ENCODE measurements at regions not wholly inside any gene's neighbourhood (a gene's known extent, or its start where the extent isn't known, plus 50 kb on each side); places are given as distances from the start of the nearest gene placed in this dataset.

DNA sequence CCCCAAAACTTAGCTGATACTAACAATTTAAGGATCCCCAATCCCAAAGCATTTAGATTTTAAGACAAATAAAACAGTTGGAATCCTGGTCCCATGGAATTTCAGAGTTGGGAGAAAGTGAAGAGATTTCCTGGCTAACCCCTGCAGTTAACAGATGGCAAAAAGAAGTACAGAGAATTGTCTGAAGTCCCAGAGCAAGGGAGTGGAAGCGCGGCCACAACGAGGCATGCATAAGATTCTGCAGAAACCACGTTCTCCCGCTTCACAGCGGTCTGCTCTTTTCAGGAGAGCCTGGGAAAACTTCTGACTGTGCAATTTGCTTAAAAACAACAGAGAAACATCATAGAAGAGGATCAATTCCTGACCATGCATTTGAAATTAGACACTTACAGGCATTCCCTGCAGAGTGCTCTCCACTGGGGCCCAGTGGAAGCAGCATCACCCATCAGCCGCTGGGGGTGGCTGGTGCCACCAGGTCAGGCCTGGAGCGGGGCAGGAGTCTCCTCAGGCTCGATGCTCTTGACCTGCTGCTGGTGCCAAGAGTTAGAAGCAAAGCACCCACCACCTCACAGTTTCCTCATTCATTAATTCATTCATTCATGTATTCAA lies 226.7 kb upstream of the POU3F1 start:
- peak; percentile 40; the same call in 1 of the 3 replicates for ATAC-seq
- TF ChIP-seq, protein P1, sequence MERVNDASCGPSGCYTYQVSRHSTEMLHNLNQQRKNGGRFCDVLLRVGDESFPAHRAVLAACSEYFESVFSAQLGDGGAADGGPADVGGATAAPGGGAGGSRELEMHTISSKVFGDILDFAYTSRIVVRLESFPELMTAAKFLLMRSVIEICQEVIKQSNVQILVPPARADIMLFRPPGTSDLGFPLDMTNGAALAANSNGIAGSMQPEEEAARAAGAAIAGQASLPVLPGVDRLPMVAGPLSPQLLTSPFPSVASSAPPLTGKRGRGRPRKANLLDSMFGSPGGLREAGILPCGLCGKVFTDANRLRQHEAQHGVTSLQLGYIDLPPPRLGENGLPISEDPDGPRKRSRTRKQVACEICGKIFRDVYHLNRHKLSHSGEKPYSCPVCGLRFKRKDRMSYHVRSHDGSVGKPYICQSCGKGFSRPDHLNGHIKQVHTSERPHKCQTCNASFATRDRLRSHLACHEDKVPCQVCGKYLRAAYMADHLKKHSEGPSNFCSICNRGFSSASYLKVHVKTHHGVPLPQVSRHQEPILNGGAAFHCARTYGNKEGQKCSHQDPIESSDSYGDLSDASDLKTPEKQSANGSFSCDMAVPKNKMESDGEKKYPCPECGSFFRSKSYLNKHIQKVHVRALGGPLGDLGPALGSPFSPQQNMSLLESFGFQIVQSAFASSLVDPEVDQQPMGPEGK (CRISPR knock-in tag; IDR thresholded peaks at IDR 0.05; ENCODE audit: borderline replicate concordance) = no peak
- TF ChIP-seq, protein P2, sequence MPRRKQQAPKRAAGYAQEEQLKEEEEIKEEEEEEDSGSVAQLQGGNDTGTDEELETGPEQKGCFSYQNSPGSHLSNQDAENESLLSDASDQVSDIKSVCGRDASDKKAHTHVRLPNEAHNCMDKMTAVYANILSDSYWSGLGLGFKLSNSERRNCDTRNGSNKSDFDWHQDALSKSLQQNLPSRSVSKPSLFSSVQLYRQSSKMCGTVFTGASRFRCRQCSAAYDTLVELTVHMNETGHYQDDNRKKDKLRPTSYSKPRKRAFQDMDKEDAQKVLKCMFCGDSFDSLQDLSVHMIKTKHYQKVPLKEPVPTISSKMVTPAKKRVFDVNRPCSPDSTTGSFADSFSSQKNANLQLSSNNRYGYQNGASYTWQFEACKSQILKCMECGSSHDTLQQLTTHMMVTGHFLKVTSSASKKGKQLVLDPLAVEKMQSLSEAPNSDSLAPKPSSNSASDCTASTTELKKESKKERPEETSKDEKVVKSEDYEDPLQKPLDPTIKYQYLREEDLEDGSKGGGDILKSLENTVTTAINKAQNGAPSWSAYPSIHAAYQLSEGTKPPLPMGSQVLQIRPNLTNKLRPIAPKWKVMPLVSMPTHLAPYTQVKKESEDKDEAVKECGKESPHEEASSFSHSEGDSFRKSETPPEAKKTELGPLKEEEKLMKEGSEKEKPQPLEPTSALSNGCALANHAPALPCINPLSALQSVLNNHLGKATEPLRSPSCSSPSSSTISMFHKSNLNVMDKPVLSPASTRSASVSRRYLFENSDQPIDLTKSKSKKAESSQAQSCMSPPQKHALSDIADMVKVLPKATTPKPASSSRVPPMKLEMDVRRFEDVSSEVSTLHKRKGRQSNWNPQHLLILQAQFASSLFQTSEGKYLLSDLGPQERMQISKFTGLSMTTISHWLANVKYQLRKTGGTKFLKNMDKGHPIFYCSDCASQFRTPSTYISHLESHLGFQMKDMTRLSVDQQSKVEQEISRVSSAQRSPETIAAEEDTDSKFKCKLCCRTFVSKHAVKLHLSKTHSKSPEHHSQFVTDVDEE (CRISPR knock-in tag; IDR thresholded peaks at IDR 0.05) = no peak
- TF ChIP-seq RARB (CRISPR knock-in tag; IDR thresholded peaks at IDR 0.05) (no peak), SNAI2 (CRISPR knock-in tag; IDR thresholded peaks at IDR 0.05) (no peak), ZFP30 (CRISPR knock-in tag; IDR thresholded peaks at IDR 0.05) (no peak), ZNF70 (CRISPR knock-in tag; IDR thresholded peaks at IDR 0.05) (no peak), TCF4 (CRISPR knock-in tag; IDR thresholded peaks at IDR 0.05; ENCODE audit: borderline replicate concordance) (no peak), PPARA (CRISPR knock-in tag; IDR thresholded peaks at IDR 0.05; ENCODE audit: borderline replicate concordance) (no peak), ZNF565 (CRISPR knock-in tag; conservative IDR thresholded peaks at IDR 0.05; ENCODE audit: low read depth) (no peak)
- TF ChIP-seq, protein P3, sequence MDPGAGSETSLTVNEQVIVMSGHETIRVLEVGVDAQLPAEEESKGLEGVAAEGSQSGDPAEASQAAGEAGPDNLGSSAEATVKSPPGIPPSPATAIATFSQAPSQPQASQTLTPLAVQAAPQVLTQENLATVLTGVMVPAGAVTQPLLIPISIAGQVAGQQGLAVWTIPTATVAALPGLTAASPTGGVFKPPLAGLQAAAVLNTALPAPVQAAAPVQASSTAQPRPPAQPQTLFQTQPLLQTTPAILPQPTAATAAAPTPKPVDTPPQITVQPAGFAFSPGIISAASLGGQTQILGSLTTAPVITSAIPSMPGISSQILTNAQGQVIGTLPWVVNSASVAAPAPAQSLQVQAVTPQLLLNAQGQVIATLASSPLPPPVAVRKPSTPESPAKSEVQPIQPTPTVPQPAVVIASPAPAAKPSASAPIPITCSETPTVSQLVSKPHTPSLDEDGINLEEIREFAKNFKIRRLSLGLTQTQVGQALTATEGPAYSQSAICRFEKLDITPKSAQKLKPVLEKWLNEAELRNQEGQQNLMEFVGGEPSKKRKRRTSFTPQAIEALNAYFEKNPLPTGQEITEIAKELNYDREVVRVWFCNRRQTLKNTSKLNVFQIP (CRISPR knock-in tag; IDR thresholded peaks at IDR 0.05; ENCODE audit: borderline replicate concordance, low read depth) = no peak

DNA sequence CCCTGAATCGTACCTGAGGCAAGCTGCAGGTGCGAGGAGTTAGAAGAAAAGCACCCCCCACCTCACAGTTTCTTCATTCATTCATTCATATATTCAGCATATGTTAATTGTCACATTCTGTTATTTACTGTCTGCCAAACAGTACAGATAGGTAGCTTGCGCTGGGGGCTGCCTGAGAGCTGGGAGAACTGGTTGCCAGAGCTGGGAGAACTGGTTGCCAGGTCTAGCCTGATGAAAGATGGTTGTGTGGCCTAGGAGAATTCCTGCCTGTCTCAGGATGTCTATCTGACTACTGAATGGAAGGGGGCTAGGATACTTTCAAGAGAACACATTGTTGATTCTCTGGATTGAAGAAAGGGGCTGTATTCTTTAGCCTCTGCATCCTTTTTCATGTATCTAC lies 225.9 kb upstream of the POU3F1 start:
- TF ChIP-seq SNAI2 (CRISPR knock-in tag; IDR thresholded peaks at IDR 0.05) (no peak), RARB (CRISPR knock-in tag; IDR thresholded peaks at IDR 0.05) (no peak), ZFP3 (CRISPR knock-in tag; IDR thresholded peaks at IDR 0.05) (no peak), ZFP30 (CRISPR knock-in tag; IDR thresholded peaks at IDR 0.05) (no peak), ESRRG (CRISPR knock-in tag; IDR thresholded peaks at IDR 0.05) (no peak), ZC3H10 (CRISPR knock-in tag; IDR thresholded peaks at IDR 0.05) (no peak), PPARA (CRISPR knock-in tag; IDR thresholded peaks at IDR 0.05; ENCODE audit: borderline replicate concordance) (no peak), ZNF565 (CRISPR knock-in tag; conservative IDR thresholded peaks at IDR 0.05; ENCODE audit: low read depth) (no peak), ZNF70 (CRISPR knock-in tag; IDR thresholded peaks at IDR 0.05) (no peak), ZNF8 (CRISPR knock-in tag; IDR thresholded peaks at IDR 0.05) (no peak), GLIS3 (CRISPR knock-in tag; IDR thresholded peaks at IDR 0.05) (no peak), TCF4 (CRISPR knock-in tag; IDR thresholded peaks at IDR 0.05; ENCODE audit: borderline replicate concordance) (no peak), ISL1 (CRISPR knock-in tag; IDR thresholded peaks at IDR 0.05) (no peak)
- TF ChIP-seq, protein P3 (CRISPR knock-in tag; IDR thresholded peaks at IDR 0.05; ENCODE audit: borderline replicate concordance, low read depth) = no peak
- ATAC-seq = no peak

DNA sequence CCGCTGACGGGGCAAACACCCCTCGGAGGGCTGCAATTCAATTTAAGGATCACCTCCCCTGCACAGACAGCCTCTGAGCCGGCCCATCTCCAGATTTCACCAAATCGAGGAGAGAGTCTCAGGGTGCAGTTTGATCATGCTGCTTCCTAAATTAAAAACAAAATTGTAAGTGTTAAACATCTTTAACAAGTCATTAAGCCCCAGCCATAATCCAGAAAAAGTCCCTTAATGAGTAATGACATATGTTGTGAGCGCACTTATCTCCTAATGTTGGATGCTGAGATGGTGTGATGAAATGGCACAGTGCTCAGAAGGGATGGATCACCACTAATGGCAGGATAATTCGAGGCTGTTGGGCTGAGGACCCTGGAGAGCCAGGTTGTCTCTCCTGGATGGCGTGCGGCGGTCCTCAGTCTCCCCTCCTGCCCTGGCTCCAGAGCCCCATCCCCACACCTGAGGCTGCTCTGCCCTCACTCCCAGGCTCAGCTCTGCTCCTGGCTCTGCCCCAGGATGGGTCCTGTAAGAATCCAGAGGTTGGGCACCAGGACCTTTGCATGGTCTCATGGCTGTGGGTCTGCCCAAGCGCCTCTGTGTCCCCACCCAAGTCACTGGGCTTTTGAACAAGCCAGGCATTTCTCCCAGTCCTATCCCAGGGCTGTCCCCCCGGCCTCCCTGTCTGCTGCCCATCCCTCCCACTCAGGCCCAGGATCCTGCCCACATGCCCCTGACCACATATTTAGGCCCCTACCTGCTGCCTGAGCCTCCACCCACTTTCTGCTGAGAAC lies 224.4 kb upstream of the POU3F1 start:
- no peak for ATAC-seq
- TF ChIP-seq ZFP30 (CRISPR knock-in tag; IDR thresholded peaks at IDR 0.05) = no peak
- TF ChIP-seq TOX (CRISPR knock-in tag; IDR thresholded peaks at IDR 0.05; ENCODE audit: borderline replicate concordance) = no peak
- no peak for TF ChIP-seq ZFP3 (CRISPR knock-in tag; IDR thresholded peaks at IDR 0.05)
- no peak for TF ChIP-seq TCF4 (CRISPR knock-in tag; IDR thresholded peaks at IDR 0.05; ENCODE audit: borderline replicate concordance)
- no peak for TF ChIP-seq ZNF8 (CRISPR knock-in tag; IDR thresholded peaks at IDR 0.05)
- no peak for TF ChIP-seq ZNF565 (CRISPR knock-in tag; conservative IDR thresholded peaks at IDR 0.05; ENCODE audit: low read depth)
- no peak for TF ChIP-seq CSDC2 (CRISPR knock-in tag; IDR thresholded peaks at IDR 0.05)
- TF ChIP-seq, protein P4, sequence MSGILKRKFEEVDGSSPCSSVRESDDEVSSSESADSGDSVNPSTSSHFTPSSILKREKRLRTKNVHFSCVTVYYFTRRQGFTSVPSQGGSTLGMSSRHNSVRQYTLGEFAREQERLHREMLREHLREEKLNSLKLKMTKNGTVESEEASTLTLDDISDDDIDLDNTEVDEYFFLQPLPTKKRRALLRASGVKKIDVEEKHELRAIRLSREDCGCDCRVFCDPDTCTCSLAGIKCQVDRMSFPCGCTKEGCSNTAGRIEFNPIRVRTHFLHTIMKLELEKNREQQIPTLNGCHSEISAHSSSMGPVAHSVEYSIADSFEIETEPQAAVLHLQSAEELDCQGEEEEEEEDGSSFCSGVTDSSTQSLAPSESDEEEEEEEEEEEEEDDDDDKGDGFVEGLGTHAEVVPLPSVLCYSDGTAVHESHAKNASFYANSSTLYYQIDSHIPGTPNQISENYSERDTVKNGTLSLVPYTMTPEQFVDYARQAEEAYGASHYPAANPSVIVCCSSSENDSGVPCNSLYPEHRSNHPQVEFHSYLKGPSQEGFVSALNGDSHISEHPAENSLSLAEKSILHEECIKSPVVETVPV (CRISPR knock-in tag; IDR thresholded peaks at IDR 0.05) = no peak
- TF ChIP-seq BACH2 (CRISPR knock-in tag; IDR thresholded peaks at IDR 0.05; ENCODE audit: borderline replicate concordance) = no peak
- TF ChIP-seq ESRRG (CRISPR knock-in tag; IDR thresholded peaks at IDR 0.05) = no peak
- TF ChIP-seq, protein P2 (CRISPR knock-in tag; IDR thresholded peaks at IDR 0.05) = no peak
- TF ChIP-seq ISL1 (CRISPR knock-in tag; IDR thresholded peaks at IDR 0.05) = no peak
- no peak for TF ChIP-seq ZC3H10 (CRISPR knock-in tag; IDR thresholded peaks at IDR 0.05)
- TF ChIP-seq, protein P5, sequence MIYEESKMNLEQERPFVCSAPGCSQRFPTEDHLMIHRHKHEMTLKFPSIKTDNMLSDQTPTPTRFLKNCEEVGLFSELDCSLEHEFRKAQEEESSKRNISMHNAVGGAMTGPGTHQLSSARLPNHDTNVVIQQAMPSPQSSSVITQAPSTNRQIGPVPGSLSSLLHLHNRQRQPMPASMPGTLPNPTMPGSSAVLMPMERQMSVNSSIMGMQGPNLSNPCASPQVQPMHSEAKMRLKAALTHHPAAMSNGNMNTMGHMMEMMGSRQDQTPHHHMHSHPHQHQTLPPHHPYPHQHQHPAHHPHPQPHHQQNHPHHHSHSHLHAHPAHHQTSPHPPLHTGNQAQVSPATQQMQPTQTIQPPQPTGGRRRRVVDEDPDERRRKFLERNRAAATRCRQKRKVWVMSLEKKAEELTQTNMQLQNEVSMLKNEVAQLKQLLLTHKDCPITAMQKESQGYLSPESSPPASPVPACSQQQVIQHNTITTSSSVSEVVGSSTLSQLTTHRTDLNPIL (CRISPR knock-in tag; IDR thresholded peaks at IDR 0.05; ENCODE audit: low read depth) = no peak

All from SK-N-SH treated with all-trans-retinoic acid at 6 μM for 48 hours (cell line).